DND-41 (cell line): ENCODE measurements at regions not wholly inside any gene's neighbourhood (a gene's known extent, or its start where the extent isn't known, plus 50 kb on each side); places are given as distances from the start of the nearest gene placed in this dataset.

Source experiments
- EZH2 ChIP-seq: IDR thresholded peaks from 3 replicates; pipeline ENCODE4 v1.6.1; 2012; ENCODE audit warnings: borderline replicate concordance, low read depth, mild to moderate bottlenecking, moderate library complexity, low read length, inconsistent platforms; ENCODE audit not compliant: severe bottlenecking
- TF ChIP-seq, protein P1 (sequence below): IDR thresholded peaks from 2 replicates; pipeline ENCODE4 v1.5.1; 2012; ENCODE audit warnings: borderline replicate concordance, low read length, moderate library complexity, mild to moderate bottlenecking; ENCODE audit not compliant: poor library complexity, severe bottlenecking; ENCODE audit errors: extremely low read depth

DNA sequence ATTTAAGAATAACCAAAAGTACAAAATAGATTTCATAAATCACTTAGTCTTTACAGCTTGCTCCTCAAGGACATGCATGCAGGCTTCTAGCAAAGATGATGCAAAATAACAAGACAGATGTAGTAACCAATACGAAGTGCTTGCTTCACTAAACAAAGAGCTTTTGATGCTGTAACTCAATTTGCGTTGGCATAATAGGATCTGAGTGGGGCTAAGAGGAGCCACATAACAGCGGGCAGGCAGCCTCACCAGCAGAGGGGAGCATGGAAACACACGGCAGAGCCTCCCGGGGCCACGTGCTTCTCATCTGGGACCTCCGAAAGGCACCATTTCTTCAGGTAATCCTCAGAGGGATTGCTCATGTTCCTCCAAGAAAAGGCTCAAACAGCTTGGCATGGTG lies 139.7 kb downstream of the C5orf15 start:
- TF ChIP-seq, protein P1, sequence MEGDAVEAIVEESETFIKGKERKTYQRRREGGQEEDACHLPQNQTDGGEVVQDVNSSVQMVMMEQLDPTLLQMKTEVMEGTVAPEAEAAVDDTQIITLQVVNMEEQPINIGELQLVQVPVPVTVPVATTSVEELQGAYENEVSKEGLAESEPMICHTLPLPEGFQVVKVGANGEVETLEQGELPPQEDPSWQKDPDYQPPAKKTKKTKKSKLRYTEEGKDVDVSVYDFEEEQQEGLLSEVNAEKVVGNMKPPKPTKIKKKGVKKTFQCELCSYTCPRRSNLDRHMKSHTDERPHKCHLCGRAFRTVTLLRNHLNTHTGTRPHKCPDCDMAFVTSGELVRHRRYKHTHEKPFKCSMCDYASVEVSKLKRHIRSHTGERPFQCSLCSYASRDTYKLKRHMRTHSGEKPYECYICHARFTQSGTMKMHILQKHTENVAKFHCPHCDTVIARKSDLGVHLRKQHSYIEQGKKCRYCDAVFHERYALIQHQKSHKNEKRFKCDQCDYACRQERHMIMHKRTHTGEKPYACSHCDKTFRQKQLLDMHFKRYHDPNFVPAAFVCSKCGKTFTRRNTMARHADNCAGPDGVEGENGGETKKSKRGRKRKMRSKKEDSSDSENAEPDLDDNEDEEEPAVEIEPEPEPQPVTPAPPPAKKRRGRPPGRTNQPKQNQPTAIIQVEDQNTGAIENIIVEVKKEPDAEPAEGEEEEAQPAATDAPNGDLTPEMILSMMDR, result no peak
- no peak for TF ChIP-seq EZH2
